ENCODE measurements at regions not wholly inside any gene's neighbourhood (a gene's known extent, or its start where the extent isn't known, plus 50 kb on each side); places are given as distances from the start of the nearest gene placed in this dataset.

GRCh38 chr20:11790046-11790445, 127.6 kb upstream of the BTBD3 start:
- Histone ChIP-seq H3K9ac (ENCODE audit: low read depth, low read length) (no peak overlapping the region), H3K79me1 (ENCODE audit: low read depth in 1 of 2, low read length in 2 of 2) (no peaks in the 10 kb centered on the region), H3K23ac (ENCODE audit: low read depth, low read length) (no peak overlapping the region), H3K27ac (ENCODE audit: insufficient read depth, low read length) (no peak overlapping the region), H3K36me3 (ENCODE audit: control insufficient read depth, insufficient read depth, low read length) (no peaks in the 10 kb centered on the region), H3K4ac (ENCODE audit: low read depth, low read length) (no peak overlapping the region), H3K4me1 (ENCODE audit: control insufficient read depth, insufficient read depth, low read length) (no peaks in the 10 kb centered on the region), H4K20me1 (ENCODE audit: insufficient read depth, low read length) (no peaks in the 10 kb centered on the region), H4K8ac (ENCODE audit: low read depth in 2 of 2, low read length in 2 of 2) (no peak overlapping the region), H4K5ac (ENCODE audit: low read depth, low read length) (no peak overlapping the region), H3K14ac (replicated peaks; ENCODE audit: low read depth, low read length) (no peak overlapping the region), H3K4me2 (ENCODE audit: low read depth, low read length) (no peak overlapping the region), H2AK5ac (ENCODE audit: low read depth, low read length) (no peak overlapping the region), H3K9me1 (ENCODE audit: insufficient read depth, low read length) (no peaks in the 10 kb centered on the region), H2BK15ac (ENCODE audit: low read depth, low read length) (no peak overlapping the region), H2AFZ (replicated peaks; ENCODE audit: low read length, poor library complexity) (no peak overlapping the region), H2BK120ac (ENCODE audit: low read depth, low read length) (no peak overlapping the region), H4K91ac (ENCODE audit: insufficient read depth, low read depth, low read length) (no peak overlapping the region), H3K9me3 (ENCODE audit: control insufficient read depth, insufficient read depth, low read length) (no peaks in the 10 kb centered on the region), H2AK9ac (replicated peaks; ENCODE audit: low read depth, low read length, poor library complexity) (no peak overlapping the region), H3K56ac (ENCODE audit: extremely low read depth, insufficient read depth, low read length) (no peak overlapping the region), H2BK20ac (ENCODE audit: low read depth, low read length) (no peak overlapping the region), H3K18ac (ENCODE audit: low read depth, low read length) (no peak overlapping the region), H2BK5ac (ENCODE audit: low read depth, low read length, poor library complexity, severe bottlenecking) (no peak overlapping the region), H3K27me3 (ENCODE audit: control insufficient read depth, insufficient read depth, low read length) (no peaks in the 10 kb centered on the region), H3K4me3 (ENCODE audit: insufficient read depth, low read depth, low read length) (no peak overlapping the region)
- dilution Hi-C loops (cut with HindIII; ENCODE audit: low sequenced_read_pairs, unreplicated experiment) (no loop called here), in situ Hi-C loops (cut with MboI; ENCODE audit: low sequenced_read_pairs) (no loop called here), intact Hi-C loops (cut with micrococcal nuclease) (no loop called here)
- DNase-seq (no peak), ATAC-seq (ENCODE audit: low read depth) (no peak)
- BruUV-seq (replicated peaks) = no TSS peak
- no CpG with 5 or more reads among the region's 1 CpG for WGBS, 2 experiments (ENCODE audit: extremely low coverage in 2 of 2, insufficient read length in 1 of 2)
- POLR2A ChIA-PET (ENCODE audit: unreplicated experiment) = no interaction called here
- TF ChIP-seq CHD1 (IDR thresholded peaks at IDR 0.05; ENCODE audit: low read depth, low read length) (no peak), FOS (IDR thresholded peaks at IDR 0.05; ENCODE audit: low read depth, low read length) (no peak), BHLHE40 (IDR thresholded peaks at IDR 0.05; ENCODE audit: low read depth, low read length) (no peak), MAZ (IDR thresholded peaks at IDR 0.05; ENCODE audit: borderline replicate concordance, low read depth, low read length) (no peak), CTCF (conservative IDR thresholded peaks at IDR 0.05; ENCODE audit: low read depth, low read length) (no peak), MAFK (IDR thresholded peaks at IDR 0.05; ENCODE audit: low read depth, low read length) (no peak), RCOR1 (IDR thresholded peaks at IDR 0.05; ENCODE audit: insufficient replicate concordance, low read length) (no peak), POLR2A (IDR thresholded peaks at IDR 0.05; ENCODE audit: low read depth, low read length) (no peak), RFX5 (IDR thresholded peaks at IDR 0.05; ENCODE audit: low read depth, low read length) (no peak)
- TF ChIP-seq, protein P1, sequence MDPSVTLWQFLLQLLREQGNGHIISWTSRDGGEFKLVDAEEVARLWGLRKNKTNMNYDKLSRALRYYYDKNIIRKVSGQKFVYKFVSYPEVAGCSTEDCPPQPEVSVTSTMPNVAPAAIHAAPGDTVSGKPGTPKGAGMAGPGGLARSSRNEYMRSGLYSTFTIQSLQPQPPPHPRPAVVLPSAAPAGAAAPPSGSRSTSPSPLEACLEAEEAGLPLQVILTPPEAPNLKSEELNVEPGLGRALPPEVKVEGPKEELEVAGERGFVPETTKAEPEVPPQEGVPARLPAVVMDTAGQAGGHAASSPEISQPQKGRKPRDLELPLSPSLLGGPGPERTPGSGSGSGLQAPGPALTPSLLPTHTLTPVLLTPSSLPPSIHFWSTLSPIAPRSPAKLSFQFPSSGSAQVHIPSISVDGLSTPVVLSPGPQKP (IDR thresholded peaks at IDR 0.05; ENCODE audit: borderline replicate concordance, low read depth, low read length) = no peak
- CTCF ChIA-PET = interaction anchor here (0.6 to 0.9 kb wide), 2 partner anchors 9 to 557 kb away, joined by 3 to 4 read pairs; no protein-coding TSS in a partner anchor
